ENCODE measurements at regions not wholly inside any gene's neighbourhood (a gene's known extent, or its start where the extent isn't known, plus 50 kb on each side); places are given as distances from the start of the nearest gene placed in this dataset.

DNA sequence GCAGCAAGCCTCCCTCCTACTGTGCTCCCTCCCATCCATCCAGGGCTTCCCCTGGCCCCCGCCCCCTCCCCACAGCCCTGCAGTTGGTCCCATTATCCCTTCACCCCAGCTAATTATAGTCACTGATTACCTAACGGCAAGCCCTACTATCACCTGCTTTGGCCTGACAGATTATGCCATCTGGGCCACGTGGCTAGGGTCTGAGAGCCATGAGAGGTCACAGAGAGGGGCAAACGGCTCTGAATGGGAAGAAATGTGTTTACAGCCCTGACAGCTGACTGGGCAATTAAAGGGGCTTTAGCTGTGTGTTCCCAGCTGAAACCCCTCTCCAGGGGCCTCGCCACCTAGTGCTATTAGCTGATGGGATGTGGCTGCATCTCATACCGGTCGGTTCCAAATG, 134.4 kb upstream of the CPEB2 start:
- DNase-seq (ENCODE audit: low read depth, low spot score), result peak; percentile 57

DNA sequence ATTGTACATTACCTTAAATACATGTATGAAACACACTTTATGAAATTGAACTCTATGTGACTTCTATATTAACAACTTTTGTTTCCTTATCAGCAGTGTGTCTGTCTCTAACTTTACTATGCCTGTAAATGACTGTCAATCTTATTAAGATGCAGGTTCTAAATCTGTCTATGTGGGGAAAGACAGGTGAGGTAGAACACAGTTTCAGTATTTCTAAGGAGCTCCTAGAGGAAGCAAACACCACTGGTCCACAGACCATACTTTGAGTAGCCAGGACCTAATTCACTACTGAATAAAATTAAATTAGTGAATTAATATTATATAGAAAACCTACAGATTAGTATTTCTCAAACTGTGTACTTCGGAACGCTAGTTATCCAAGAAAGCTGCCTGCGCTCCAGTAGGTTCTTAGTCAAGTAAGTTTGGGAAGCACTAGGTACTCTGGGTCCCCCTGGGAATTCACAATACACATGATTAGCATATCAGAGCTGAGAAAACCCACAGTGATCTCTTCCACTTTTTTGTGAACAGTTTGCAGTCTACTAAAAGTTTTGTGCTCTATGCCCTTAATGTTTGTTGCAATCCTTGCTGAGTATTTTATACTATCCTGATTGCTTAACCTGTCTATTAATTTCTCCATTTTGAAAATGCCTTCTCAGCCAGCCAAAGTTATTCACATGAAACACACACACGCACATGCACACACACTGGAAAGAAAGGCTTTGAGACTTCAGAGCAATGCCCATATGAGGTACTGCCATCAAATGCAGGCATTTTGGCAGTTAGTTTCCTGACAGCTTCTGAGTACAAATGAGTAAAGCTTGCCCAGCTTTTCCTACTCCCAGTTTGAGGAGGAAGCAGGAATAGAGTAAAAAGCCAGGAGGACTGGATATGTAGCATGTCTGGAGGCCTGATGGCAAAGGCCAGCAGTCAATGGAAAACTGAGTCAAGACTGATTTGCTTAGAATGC, 133.6 kb upstream of the CPEB2 start:
- DNase-seq (ENCODE audit: low read depth, low spot score), result no peak

DNA sequence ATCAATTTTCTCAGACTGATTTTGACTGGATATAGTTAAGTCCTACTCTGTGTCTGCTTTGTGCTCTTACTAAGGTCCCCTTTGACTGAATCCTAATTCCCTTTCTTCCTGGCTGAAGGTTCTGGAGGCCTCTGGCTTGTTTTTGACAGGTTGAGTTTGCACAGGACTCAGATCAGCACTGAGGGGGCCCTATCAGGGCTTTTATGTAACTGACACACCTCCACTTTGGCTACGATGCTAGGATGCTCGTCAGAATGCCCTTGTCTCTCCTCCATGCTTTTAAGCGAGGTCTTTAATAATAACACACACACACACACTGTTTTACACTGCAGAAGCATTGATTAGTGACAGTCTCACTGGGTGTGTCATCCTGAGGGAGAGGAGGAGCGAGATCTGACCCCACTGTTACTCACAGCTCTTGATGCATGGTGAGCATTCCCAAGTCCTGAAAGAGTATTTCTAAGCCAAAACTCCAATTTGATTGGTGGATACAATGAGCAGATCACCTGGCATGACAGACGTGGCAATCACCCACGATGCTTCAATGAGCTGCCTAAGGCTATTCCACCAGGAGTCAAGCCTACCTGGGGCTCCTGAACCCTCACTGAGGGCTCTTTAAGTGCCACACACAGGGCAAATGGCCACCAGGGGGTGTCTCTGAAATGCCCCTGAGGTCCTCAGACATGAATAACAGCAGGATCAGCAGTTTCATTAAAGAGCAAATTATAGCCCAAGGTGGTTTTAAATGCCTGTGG, 130.4 kb upstream of the CPEB2 start:
- peak; percentile 80 for DNase-seq (ENCODE audit: low read depth, low spot score)

DNA sequence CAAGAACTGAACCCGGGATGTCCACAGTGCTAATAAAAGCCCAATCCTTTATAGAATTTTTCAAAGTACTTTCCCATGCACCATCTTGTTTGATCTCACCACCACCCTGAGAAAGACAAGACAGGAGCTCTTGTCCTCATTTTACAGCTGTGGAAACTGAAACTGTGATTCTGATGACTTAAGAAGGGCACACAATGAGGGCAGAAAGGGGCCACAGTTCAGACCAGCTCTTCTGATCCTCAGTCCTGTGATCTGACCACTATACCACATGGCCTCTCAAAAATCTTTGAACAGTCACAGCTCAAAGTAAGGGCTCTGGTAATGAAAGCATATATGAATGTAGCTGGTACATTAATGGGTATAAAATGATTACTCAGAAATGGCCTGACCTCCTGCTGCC, 127.3 kb upstream of the CPEB2 start:
- DNase-seq (ENCODE audit: low read depth, low spot score), result no peak

DNA sequence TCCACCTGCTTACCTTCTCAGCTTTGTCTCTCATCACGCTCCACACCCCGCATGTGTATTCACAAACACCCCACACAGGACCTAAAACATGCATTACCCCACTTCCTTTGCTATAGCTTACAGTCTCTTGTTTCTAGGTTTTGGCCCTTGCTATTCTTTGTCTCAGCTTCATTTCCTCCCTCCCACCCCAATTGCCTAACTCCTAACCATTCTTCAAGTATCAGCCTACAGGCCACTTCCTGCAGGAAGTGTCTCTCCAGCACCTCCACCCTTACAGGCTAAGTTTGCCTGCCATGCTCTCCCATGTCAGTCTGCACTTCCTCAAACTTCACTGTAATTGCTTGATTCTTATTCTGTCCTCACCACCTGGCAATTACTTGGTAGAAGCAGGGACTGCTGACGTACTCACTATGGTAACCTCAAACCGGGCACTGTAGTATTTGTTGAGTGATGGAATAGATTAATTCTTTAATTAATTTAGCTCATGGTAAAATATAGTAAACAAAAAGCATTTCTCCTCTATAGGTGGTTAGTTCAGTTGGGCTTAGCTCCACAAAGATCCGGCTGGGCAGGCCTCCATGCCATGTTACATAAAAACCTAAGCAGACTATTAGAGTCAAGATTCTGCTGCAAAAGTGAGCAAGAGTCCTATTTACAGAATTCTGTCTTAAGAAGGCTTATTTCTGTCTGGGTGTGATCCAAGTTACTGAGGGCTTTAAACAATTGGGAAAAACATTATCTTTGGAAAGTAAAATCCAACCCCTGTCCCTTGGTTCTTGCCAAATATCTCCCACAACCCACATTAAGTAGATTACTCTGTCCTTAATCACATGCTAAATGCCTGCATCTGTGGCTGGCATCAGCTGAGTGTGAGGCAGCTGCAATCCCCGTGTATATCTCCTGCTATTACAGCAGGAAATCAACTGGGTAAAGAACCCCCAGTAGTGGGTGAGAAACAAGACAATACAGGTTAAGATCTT, 124.7 kb upstream of the CPEB2 start:
- no peak for DNase-seq (ENCODE audit: low read depth, low spot score)

DNA sequence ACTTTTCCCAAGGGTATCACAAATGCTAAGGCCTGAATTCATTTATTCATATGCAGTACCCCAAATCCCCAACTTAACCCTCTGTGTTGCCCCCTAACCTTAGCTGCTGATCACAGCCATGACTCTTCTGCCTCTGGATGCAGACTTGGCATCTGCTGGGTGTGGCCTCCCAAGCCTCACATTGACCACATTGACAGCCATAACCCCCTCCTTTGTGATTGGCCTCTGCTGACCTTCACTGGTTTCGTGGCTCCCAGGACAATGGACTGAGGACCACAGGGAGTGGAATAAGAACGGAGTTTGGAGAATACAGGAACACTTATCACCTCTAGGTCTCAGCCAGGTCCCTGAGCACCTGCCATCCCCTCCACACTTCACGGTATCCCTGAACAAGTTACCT, 123.6 kb upstream of the CPEB2 start:
- DNase-seq (ENCODE audit: low read depth, low spot score), result no peak

DNA sequence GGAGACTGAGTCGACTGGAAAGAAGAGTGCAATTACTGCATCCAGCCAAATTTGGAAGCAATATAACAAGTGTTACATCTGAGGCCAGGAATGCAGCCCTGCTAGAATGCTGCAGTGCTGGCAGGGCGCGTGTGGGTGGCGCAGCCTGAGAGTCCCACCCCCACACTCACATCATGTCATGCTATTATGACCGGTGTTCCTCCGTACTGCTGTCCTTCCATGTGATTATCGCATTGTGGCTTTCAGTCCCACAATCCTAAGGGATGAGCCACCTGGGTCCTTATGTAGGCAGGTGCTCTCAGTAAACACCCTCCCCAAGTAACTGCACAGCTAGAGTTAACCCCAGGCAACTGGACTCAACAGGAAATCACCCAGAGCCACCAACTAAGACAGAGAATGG, 122.6 kb upstream of the CPEB2 start:
- no peak for DNase-seq (ENCODE audit: low read depth, low spot score)

DNA sequence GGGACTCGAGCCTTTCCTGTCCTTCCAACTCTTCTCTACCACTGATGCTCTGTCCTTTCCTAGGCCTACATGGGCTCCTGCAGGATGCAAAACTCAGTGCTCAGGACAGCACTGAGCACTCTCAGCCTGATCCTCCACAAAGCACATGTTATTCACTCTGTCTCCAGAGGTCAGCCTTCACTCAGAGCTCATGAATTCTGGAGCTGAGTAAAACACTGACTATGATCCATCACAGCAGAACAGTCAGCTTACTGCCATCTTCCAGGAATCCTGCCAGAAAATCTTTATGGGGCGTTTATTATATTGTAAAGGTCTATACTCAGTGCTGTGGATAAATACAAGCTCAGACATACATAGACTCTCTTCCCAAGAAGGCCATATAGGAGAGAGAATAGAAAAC, 121.5 kb upstream of the CPEB2 start:
- no peak for DNase-seq (ENCODE audit: low read depth, low spot score)

DNA sequence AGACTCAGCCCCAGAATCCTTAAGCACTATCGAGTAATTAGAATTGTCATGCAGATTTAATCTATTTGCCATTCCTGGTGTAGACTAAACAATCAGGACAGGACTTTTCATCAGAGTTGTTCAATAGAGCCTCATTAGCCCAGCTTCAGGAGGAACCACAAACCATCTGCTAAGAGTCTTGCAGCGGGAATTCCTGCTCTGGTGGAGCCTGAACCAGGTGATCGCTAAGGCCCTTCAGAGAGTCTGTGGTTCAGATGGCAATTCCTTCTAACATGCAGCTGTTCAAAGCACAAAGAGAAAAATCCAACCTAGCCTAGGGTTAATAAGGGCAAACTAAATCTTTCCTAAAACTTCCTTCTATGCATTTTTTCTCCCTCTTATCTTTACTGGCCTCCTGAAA, 119.1 kb upstream of the CPEB2 start:
- DNase-seq (ENCODE audit: low read depth, low spot score), result no peak

DNA sequence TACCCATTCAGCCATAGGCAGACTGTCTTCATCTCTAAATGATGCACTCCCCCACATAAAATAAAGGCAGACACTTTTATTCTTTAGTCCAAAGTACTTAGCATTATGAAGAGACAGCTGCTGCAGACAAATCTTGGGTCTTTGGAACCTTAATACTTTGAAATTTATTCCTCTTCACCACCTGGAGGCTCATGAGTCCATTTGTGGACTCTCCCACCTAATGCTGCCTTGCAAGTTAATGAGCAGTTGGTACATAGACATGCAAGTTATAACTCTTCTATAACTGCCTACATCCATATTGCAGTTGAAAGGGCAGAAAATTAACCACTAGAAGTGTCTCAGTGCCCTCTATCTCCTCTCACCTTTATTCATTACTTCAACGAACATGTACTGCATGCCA, 118.6 kb upstream of the CPEB2 start:
- no peak for DNase-seq (ENCODE audit: low read depth, low spot score)

DNA sequence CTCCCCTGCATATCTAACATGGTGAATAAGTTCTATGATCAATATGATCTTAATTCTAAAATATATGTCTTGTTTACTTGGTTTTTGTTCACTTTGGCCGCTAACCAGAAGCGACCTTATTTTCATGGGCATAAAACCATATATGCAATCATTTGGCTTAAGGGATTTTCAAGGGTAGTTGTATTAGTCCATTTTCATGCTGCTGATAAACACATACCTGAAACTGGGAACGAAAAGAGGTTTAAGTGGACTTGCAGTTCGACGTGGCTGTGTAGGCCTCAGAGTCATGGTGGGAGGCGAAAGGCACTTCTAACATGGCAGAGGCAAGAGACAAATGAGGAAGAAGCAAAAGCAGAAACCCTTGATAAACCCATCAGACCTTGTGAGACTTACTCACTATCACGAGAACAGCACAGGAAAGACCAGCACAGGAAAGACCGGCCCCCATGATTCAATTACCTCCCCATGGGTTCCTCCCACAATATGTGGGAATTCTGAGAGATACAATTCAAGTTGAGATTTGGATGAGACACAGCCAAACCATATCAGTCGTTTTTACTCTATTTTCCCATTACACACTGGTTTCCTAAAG, 114.3 kb upstream of the CPEB2 start:
- no peak for DNase-seq (ENCODE audit: low read depth, low spot score)

DNA sequence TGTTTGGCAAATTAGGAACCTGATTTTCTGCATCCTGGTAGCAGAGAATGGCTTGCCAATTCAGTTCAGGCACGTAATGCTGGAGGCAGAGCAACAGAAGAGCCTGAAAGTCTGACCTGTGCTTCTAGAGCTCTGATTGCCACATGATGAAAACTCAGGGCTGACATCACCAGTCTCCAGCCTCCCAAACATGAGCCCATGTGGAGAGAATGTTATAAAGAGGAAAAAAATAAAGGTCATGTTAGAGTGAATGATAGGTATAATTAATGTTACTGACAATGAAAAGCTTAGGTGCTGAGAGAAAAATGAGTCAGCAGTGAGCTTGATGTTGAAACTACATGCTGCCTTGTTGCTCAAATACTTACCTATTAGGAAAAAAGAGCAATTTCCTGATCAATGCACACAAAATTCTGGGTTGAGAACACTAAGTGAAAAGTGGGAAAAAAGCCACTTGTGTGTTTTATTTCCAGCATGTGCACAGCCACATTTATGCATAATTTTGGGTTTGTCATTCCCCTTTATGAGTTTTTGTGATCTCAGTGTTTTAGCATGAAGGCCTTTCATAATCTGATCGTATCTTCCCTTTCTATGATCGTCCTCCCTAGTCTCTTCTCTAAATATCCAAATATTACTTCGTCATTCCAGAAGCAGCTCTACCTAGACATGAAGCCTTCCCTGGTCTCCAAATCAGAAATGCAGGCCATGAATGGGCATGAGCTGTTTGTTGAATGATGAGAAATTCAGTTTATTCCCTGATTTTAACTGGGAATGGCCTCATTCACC, 113.3 kb upstream of the CPEB2 start:
- DNase-seq (ENCODE audit: low read depth, low spot score), result no peak

DNA sequence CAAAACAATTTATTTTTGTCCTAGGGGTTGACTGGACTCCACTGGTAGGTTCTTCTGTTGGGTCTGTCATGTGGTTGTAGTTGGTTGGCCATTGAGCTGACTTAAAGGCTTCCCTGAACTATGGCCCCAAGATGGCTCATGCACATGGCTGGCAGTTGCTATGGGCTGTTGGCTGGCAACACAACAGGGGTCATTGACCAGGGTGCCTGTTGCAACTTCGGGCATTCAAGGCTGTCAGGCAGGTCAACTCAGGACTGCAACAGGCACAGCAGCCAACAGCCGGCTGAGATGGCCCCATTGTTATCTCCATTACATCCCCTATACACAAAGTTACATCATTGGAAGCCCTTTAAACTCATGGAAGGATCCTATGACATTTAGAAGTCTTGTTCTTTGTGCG, 109.7 kb upstream of the CPEB2 start:
- DNase-seq (ENCODE audit: low read depth, low spot score), result no peak

DNA sequence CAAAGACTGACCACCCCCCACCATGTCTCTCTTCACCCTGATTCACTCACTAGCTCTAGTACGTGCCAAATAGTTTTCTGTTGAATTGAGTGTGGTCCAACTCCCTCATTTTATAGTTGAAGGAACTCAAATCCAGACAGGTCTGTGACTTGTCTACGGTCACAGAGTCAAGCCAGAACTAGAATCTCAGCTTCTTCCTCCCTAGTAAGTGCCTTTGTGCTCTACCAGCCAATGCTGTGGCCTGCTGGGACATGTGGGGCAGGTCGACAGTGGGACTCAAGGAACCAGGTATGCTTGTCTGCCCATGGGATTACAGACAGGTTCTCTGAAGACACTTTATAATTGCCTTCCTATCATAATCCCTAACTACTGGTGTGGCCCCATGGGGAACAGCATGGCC, 108.6 kb upstream of the CPEB2 start:
- no peak for DNase-seq (ENCODE audit: low read depth, low spot score)

DNA sequence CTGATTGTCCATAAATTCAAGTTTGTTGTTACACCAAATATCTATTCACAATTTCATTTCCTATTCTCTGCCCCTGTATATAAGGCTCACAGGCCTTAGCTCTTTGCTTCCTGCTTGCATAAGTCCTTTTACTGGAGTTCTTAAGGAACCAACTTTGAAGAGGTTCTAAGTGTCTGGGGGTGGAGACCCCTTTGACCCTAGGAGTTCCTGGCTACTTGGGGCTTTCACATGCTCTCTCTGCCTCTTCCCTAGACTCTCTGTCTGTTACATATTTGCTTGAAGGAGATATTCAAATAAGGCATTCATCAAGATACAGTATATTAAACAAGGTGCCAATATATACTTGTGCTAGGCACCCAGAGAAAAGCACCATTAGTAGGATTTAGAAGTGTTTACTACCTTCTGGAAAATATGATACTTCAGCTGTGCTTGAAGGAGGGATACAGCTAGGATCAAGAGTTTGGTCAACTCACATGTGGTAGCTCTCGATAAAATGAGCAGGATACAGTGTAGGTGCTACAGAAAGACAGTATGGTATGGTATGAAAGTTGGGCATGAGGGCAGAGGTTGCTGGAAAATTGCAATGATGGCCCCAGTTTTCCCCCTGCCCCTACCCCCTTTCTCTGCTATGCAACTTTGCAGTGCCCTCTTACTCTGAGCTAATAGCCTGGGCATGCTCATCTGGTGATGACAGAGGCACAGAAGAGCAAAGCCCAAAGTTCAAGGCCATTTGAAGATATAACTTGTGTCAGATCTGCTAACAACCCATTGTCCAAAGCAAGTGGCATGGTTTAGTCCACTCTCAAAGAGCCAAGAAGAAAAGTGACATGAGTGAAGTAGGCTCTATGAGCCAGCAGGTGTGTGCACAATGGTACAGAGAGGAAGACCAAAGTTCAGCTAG, 107.6 kb upstream of the CPEB2 start:
- no peak for DNase-seq (ENCODE audit: low read depth, low spot score)

DNA sequence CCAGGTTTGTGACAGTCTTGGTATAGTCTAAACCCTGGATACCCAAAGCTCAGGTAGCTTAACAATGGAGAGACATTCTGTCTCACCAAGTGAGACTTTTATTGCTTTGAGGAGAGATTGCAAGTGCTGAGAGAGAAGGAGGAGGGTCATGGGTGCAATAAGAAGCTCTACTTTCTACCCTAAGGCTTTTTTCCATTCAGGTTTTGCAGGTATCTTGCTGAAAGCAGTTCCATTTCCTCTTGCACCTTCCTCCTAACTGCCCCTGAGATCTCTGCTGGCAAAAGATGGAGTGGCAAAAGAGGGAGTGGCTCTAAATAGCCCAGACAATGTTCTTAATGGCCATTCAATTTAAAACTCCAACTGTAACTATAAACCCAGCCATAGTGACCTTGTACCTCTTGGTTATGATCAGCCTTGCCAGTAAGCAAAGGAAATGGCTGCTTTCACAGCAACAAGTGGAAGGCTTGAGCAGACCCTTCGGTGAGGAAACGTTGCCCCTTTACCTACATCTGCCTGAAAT, 105.6 kb upstream of the CPEB2 start:
- peak; percentile 53 for DNase-seq (ENCODE audit: low read depth, low spot score)

DNA sequence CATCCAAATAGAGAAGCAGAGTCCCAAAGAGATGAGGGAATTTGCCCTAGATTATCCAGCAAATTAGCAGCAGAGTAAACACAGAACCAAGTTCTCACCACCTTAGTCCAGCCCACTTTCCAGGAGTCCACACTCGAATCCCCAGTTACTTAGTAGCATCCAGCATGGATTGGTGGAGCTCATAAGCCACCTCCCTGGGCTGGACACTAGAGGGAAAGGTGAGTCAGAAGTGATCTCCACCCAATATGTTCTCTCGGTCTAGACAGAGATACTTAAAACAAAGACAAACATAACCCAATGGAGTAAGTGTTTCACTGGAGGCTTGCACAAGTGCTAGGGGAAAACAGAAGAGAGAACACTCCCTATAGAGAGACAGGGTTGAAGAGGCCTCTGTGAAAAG, 105.1 kb upstream of the CPEB2 start:
- DNase-seq (ENCODE audit: low read depth, low spot score), result no peak

DNA sequence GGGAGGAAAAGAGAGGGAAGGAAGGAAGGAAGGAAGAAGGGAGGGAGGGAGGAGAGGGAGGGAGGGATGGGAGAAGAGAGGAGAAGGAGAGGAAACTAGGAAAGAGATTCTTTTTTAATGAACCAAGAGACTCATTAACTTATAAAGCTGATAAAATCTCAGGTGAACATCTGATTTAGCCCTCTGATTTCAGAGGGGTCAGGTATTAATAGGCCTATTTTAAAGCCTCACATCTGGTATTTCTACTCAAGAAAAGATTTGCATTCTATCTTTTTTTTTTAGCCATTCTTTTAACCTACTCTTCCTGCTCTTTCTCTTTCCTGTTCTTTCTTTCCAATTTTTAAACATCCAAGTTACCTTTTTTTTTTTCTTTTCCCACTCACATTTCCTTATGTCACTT, 103.3 kb upstream of the CPEB2 start:
- DNase-seq (ENCODE audit: low read depth, low spot score), result no peak

DNA sequence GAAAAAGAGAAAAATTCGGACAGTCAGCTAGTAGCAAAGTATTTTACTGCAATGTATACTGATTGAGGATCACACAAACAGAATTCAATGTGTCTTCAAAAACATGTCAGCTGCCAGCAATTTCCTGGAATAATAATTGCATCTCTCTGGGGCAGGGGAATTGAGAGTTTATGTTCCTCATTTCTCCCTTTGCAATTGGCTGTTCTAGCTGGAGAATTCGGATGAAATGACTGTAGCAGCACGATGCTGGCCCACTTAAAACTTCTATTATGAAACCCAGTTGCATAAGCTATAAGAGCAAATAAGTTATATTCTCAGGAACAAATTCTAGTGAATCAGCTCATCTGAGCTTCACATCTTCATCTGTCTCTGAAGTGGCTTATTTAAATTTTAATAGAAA, 99.9 kb upstream of the CPEB2 start:
- no peak for DNase-seq (ENCODE audit: low read depth, low spot score)

Measured in ELF-1 (cell line).